ENCODE measurements at regions not wholly inside any gene's neighbourhood (a gene's known extent, or its start where the extent isn't known, plus 50 kb on each side); places are given as distances from the start of the nearest gene placed in this dataset.

- no peak for DNase-seq (ENCODE audit: low read depth, low spot score)
- H3K27ac ChIP-seq: no peak overlapping the region
These were observed 57.2 kb upstream of the GGTLC1 start for GRCh38 chr20:24045621-24046318.

- H3K27ac ChIP-seq: no peak overlapping the region
- DNase-seq (ENCODE audit: low read depth, low spot score): no peak
These were observed 54.7 kb upstream of the GGTLC1 start for GRCh38 chr20:24043294-24043693.

GRCh38 chr20:24042646-24043045 is 54.1 kb upstream of the GGTLC1 start:
- H3K27ac ChIP-seq: no peak overlapping the region
- DNase-seq (ENCODE audit: low read depth, low spot score): no peak

DNA sequence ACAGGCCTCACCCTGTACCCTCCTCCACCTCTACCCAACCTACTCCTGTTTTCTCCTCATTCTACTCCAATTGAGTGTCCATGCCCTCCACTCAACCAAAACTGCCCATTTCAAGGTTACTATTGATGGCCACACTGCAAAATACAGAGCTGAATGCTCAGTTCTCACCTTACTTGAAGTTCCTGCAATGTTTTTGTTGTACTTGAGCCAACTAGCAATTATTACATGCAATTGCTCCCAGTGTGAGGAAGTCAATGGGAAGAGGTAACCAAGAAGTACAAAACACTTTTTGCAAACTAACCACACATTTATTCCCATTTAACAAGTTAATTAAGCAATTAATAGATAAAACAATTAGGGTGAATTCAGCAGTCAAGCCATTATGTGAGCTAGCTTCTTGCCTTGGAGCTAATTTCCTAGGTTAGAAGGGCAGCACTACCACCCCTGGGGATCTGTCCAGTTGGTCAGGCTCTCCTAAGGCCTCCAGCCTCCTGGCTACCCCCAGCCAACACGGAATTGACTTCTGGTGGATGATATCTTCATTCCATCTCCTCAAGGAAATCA is 52.4 kb upstream of the GGTLC1 start:
- no peak overlapping the region for H3K27ac ChIP-seq
- DNase-seq (ENCODE audit: low read depth, low spot score): no peak

DNA sequence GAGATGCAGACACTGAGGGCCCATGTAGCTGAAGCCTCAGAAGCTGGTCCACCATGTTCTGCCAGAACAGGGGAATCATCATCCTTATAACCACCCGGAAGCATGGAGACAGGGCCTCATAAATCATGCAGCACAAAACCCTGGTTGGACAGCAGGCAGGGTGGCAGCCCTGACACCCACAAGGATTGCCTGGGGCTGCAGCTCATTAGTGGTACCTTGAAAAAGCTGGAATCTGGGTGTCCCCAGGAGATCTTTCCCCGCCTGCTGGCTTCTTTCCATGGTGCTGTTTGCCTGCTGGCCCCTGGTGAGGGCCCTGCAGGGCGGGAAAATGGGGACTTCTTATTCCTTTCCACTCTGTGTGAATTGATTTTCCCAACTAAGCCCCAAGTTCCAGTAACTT is 50.6 kb upstream of the GGTLC1 start:
- DNase-seq (ENCODE audit: low read depth, low spot score): no peak
- no peak overlapping the region for H3K27ac ChIP-seq

Measured in epithelial cell of prostate (primary cell).